ENCODE measurements at regions not wholly inside any gene's neighbourhood (a gene's known extent, or its start where the extent isn't known, plus 50 kb on each side); places are given as distances from the start of the nearest gene placed in this dataset.

DNA sequence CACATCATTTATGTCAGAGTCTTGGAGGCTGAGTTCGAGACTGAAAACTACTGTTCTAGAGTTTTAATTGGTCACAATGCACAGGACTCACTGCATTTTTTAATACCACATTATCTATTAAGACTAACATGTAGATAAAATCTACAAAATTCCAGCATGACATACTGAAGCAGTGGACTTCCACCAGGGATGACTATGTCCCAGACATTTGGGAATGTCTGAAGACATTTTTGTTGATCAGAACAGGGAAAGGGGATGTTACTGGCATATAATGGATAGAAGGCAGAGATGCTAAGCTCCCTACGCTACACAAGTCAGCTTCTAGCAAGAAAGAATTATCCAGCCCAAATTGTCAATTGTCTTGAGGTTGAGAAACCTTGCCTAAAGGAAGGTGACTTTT, 419.0 kb upstream of the TGFBR2 start:
- Histone ChIP-seq H3K36me3 (no peaks in the 10 kb centered on the region), H3K4me3 (no peak overlapping the region), H3K27me3 (no peaks in the 10 kb centered on the region), H3K4me1 (no peaks in the 10 kb centered on the region), H3K27ac (peak overlapping the region in 1 of 2 donors; percentile 37), H3K9me3 (no peaks in the 10 kb centered on the region)
- TF ChIP-seq CTCF (IDR thresholded peaks at IDR 0.05) = no peak
- no peak for DNase-seq (ENCODE audit: low spot score)

DNA sequence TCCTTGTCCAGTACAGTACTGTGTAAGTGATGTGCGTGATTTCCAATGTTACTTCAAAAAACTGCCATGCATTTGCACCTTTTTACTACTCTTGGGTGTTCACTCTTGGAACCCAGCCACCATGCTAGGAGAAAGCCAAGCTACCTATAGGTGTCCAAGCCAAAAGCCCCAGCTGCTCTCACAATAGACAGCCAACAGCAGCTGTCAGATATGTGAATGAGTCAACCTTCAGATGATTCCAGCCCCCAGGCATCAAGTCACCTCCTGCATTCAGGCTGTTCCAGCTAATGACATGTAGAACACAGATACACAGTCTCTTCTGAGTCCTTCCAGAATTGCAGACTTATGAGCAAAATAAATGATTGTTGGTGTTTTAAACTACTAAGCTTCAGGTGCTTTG, 417.7 kb upstream of the TGFBR2 start:
- Histone ChIP-seq H3K4me1 (no peaks in the 10 kb centered on the region), H3K4me3 (no peak overlapping the region), H3K27me3 (no peaks in the 10 kb centered on the region), H3K9me3 (no peaks in the 10 kb centered on the region), H3K27ac (no peak overlapping the region), H3K36me3 (no peaks in the 10 kb centered on the region)
- DNase-seq (ENCODE audit: low spot score) = no peak
- TF ChIP-seq CTCF (IDR thresholded peaks at IDR 0.05) = no peak

DNA sequence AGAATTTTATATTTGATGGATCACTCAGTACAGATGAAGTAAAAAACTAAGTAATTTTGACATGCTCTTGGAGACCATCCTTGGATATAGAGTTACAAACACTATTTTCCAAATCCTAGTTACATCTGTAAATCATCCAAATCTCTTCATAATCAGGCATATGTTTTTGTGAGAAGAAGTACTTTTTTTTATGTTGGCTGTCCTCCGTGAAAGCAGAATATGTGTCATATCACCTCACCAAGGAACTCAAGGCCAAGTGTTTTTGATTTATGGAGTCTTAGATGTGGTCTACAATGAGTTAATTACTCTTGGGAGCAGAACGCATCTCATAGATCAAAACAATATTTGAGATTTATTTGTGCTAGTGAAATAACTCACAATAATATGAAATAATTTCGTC, 416.5 kb upstream of the TGFBR2 start:
- Histone ChIP-seq H3K27ac (no peak overlapping the region), H3K4me1 (no peaks in the 10 kb centered on the region), H3K27me3 (no peaks in the 10 kb centered on the region), H3K36me3 (no peaks in the 10 kb centered on the region), H3K9me3 (no peaks in the 10 kb centered on the region), H3K4me3 (no peak overlapping the region)
- no peak for DNase-seq (ENCODE audit: low spot score)
- no peak for TF ChIP-seq CTCF (IDR thresholded peaks at IDR 0.05)

GRCh38 chr3:30193625-30194044, 412.8 kb upstream of the TGFBR2 start:
- Histone ChIP-seq H3K4me1 (peaks cover 0 to 10% of the 10 kb centered on the region in 2 donors), H3K36me3 (no peaks in the 10 kb centered on the region), H3K27ac (no peak overlapping the region), H3K9me3 (no peaks in the 10 kb centered on the region), H3K27me3 (no peaks in the 10 kb centered on the region), H3K4me3 (no peak overlapping the region)
- no peak for DNase-seq (ENCODE audit: low spot score)
- TF ChIP-seq CTCF (IDR thresholded peaks at IDR 0.05) = no peak

GRCh38 chr3:30195352-30195751, 411.0 kb upstream of the TGFBR2 start:
- DNase-seq (ENCODE audit: low spot score) = no peak
- no peak for TF ChIP-seq CTCF (IDR thresholded peaks at IDR 0.05)
- Histone ChIP-seq H3K27ac (no peak overlapping the region), H3K9me3 (no peaks in the 10 kb centered on the region), H3K27me3 (no peaks in the 10 kb centered on the region), H3K4me3 (no peak overlapping the region), H3K36me3 (no peaks in the 10 kb centered on the region), H3K4me1 (peaks cover 0 to 11% of the 10 kb centered on the region in 2 donors)

DNA sequence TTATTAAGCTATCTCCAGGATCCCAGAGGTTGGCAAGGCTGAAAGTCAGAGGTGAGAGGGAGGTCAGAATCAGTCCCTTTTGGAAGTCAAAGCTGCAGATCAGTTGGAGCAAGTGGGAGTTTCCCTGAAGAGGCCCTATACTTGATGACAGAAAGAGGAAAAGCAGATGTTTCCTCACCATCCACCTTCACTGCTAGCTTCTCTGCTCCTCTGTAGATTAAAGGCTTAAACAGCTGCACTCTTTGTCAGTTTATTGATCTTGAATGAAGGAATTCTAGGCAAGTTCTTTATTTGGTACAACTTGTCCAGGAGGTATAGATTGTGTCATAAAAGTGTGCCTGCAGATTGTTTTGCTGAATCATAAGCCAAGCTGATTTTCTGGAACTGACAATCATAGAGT, 408.2 kb upstream of the TGFBR2 start:
- H3K4me1 ChIP-seq = peaks cover 0 to 11% of the 10 kb centered on the region in 2 donors
- H3K27me3 ChIP-seq = no peaks in the 10 kb centered on the region
- H3K36me3 ChIP-seq = no peaks in the 10 kb centered on the region
- no peak overlapping the region for H3K4me3 ChIP-seq
- DNase-seq (ENCODE audit: low spot score) = no peak
- H3K9me3 ChIP-seq = no peaks in the 10 kb centered on the region
- TF ChIP-seq CTCF (IDR thresholded peaks at IDR 0.05) = no peak
- H3K27ac ChIP-seq = no peak overlapping the region
